ENCODE measurements at regions not wholly inside any gene's neighbourhood (a gene's known extent, or its start where the extent isn't known, plus 50 kb on each side); places are given as distances from the start of the nearest gene placed in this dataset.

DNA sequence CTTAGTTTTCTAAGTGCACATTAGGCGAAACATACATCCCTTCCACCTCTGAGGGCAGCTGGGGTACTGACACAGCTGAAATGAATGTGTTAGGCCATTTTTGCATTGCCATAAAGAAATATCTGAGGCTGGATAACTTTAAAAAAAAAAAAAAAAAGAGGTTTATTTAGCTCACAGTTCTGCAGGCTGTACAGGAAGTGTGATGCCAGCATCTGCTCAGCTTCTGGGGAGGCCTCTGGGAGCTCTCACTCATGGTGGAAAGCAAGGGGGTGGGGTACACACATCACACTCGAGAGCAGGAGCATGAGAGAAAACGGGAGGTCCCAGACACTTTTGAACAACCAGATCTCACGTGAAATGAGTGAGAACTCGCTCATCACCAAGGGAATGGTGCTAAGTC lies 158.1 kb downstream of the PSMG1 start:
- H3K27me3 ChIP-seq (ENCODE audit: control insufficient read depth, insufficient read depth, low read length) = no peaks in the 10 kb centered on the region
- H3K36me3 ChIP-seq (ENCODE audit: control insufficient read depth, insufficient read depth, low read length) = no peaks in the 10 kb centered on the region
- POLR2A ChIA-PET = no interaction called here
- CTCF ChIA-PET = no interaction called here
- no peak overlapping the region for H3K4me3 ChIP-seq (ENCODE audit: low read depth, low read length)
- TF ChIP-seq, protein P1, sequence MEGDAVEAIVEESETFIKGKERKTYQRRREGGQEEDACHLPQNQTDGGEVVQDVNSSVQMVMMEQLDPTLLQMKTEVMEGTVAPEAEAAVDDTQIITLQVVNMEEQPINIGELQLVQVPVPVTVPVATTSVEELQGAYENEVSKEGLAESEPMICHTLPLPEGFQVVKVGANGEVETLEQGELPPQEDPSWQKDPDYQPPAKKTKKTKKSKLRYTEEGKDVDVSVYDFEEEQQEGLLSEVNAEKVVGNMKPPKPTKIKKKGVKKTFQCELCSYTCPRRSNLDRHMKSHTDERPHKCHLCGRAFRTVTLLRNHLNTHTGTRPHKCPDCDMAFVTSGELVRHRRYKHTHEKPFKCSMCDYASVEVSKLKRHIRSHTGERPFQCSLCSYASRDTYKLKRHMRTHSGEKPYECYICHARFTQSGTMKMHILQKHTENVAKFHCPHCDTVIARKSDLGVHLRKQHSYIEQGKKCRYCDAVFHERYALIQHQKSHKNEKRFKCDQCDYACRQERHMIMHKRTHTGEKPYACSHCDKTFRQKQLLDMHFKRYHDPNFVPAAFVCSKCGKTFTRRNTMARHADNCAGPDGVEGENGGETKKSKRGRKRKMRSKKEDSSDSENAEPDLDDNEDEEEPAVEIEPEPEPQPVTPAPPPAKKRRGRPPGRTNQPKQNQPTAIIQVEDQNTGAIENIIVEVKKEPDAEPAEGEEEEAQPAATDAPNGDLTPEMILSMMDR (IDR thresholded peaks at IDR 0.05; ENCODE audit: insufficient read depth, low read depth, low read length) = no peak
- no peak for DNase-seq (ENCODE audit: low read depth)

DNA sequence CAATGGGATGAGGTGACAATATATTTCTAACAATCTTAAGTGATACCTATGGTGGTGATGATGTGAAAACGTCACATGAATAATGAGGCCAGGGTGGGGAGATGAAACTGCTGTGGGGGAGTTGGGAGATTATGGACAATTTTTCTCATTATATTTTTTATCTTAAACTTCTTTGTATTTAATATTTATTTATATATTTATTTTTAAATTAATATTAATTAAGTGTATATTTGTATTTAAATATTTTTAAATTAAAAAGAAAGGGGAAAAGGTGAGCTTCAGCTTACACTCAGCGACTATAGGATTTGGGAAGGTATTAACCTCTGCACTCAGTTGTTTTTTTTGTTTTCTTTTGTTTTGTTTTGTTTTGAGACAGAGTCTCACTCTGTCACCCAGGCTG lies 158.7 kb downstream of the PSMG1 start:
- ChIA-PET CTCF (no interaction called here), POLR2A (no interaction called here)
- H3K4me3 ChIP-seq (ENCODE audit: low read depth, low read length) = no peak overlapping the region
- TF ChIP-seq, protein P1 (IDR thresholded peaks at IDR 0.05; ENCODE audit: insufficient read depth, low read depth, low read length) = no peak
- no peaks in the 10 kb centered on the region for H3K27me3 ChIP-seq (ENCODE audit: control insufficient read depth, insufficient read depth, low read length)
- no peaks in the 10 kb centered on the region for H3K36me3 ChIP-seq (ENCODE audit: control insufficient read depth, insufficient read depth, low read length)
- DNase-seq (ENCODE audit: low read depth) = no peak

DNA sequence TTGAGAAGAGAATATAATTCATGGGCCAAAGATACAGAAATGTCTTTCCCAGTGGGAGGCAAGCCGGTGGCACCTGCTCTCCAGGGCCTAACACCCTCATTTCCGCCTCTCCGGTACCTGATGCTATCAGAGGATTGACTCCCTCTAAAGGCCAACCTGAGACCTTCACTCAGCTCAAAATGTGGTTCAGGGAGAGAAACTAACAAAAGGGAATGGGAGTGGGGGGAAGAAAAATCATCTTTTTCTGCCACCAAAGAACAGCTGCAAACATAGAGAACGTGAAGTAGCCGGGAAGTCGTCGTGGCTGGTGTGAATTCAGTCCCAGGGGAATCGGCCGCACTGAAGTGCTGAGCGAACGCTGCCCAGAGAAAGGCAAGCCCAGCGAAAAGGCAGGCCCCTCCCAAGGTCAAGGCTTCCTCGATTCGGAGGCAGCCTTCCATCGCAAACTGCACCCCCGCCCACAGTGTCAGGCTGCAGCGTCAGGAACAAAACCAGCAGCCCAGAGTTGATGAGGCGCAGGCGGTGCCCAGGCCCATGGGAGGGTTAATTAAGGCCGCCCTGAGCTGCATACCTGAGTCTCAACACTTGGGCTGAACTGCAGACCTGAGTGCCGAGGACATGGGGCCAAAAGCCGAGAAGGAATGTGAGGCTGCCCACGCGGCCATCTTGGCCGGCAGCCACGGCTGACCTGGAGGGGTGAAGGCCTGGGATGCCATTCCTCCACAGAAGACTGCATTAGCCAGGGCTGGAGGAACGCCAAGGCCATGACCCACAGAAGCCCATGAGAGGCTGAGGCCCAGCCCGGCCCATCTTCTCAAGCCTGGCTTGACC lies 160.2 kb downstream of the PSMG1 start:
- no peaks in the 10 kb centered on the region for H3K27me3 ChIP-seq (ENCODE audit: control insufficient read depth, insufficient read depth, low read length)
- H3K36me3 ChIP-seq (ENCODE audit: control insufficient read depth, insufficient read depth, low read length) = no peaks in the 10 kb centered on the region
- H3K4me3 ChIP-seq (ENCODE audit: low read depth, low read length) = no peak overlapping the region
- ChIA-PET CTCF (interaction anchor here (0.9 to 1.4 kb wide), 3 partner anchors 11 to 115 kb away, joined by 3 read pairs; no protein-coding TSS in a partner anchor), POLR2A (no interaction called here)
- no peak for DNase-seq (ENCODE audit: low read depth)
- TF ChIP-seq, protein P1 (IDR thresholded peaks at IDR 0.05; ENCODE audit: insufficient read depth, low read depth, low read length) = no peak

DNA sequence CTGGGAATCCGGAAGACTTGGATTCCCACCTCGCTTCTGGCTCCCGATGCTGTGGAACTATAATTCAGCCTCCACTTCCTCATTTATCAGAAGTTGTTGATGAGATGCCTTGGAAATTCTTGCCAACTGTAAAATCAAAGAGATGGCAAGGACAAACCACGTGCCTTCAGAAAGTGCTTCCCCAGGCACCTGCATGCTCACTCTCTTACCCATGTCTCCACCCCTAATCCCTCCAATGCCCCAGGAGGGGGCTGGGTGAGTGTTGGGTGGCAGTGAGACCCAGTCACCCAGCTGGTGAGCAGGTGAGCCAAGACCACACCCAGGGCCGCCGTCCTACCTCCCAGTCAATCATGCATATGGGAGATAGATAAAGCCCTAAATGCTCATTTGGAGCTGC lies 160.8 kb downstream of the PSMG1 start:
- POLR2A ChIA-PET = no interaction called here
- TF ChIP-seq, protein P1 (IDR thresholded peaks at IDR 0.05; ENCODE audit: insufficient read depth, low read depth, low read length) = no peak
- Histone ChIP-seq H3K4me3 (ENCODE audit: low read depth, low read length) (no peak overlapping the region), H3K36me3 (ENCODE audit: control insufficient read depth, insufficient read depth, low read length) (no peaks in the 10 kb centered on the region), H3K27me3 (ENCODE audit: control insufficient read depth, insufficient read depth, low read length) (no peaks in the 10 kb centered on the region)
- DNase-seq (ENCODE audit: low read depth) = no peak
- CTCF ChIA-PET = interaction anchor here (0.9 to 1.4 kb wide), 3 partner anchors 11 to 115 kb away, joined by 3 read pairs; no protein-coding TSS in a partner anchor

DNA sequence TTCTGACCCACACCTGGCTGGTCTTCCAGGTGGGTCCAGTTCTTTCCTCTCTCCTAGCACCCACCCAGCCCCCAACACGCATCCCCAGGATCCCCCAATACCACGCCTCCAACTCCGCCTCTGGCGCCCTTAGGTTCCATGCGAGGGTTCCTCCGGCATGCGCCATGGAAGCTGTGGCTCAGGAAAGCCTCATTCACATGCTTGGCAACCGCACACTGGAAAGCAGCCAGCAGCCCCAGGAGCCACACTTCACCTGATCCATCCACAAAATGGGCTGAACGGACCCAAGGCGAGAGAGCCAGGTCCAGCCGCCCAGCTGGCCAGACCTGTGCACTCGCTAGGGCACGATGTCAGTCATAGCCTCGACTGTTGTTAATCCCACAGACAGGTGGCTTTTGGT lies 161.2 kb downstream of the PSMG1 start:
- Histone ChIP-seq H3K36me3 (ENCODE audit: control insufficient read depth, insufficient read depth, low read length) (no peaks in the 10 kb centered on the region), H3K27me3 (ENCODE audit: control insufficient read depth, insufficient read depth, low read length) (no peaks in the 10 kb centered on the region), H3K4me3 (ENCODE audit: low read depth, low read length) (no peak overlapping the region)
- POLR2A ChIA-PET = interaction anchor here (1.2 kb wide), 1 partner anchor 82 kb away, joined by 4 read pairs; no protein-coding TSS in a partner anchor
- CTCF ChIA-PET = interaction anchor here (0.9 to 1.4 kb wide), 2 partner anchors 32 to 116 kb away, joined by 3 read pairs; no protein-coding TSS in a partner anchor
- no peak for DNase-seq (ENCODE audit: low read depth)
- TF ChIP-seq, protein P1 (IDR thresholded peaks at IDR 0.05; ENCODE audit: insufficient read depth, low read depth, low read length) = no peak
